Caco-2 (cell line): ENCODE measurements at regions not wholly inside any gene's neighbourhood (a gene's known extent, or its start where the extent isn't known, plus 50 kb on each side); places are given as distances from the start of the nearest gene placed in this dataset.

Experiments
- BruUV-seq: library from RNA; stranded (reverse); fragments of 400-500 nt; replicated peaks from 2 replicates; lab custom pipeline; 2021; lab: Mats Ljungman, UMichigan
- CTCF ChIA-PET: fragments of 300-600 bp; sonication (Branson Sonifier 250); formaldehyde crosslinking; loops from one replicate; lab custom pipeline; 2022; ENCODE audit warnings: antibody characterized with exemption; lab: Charles Lee
- POLR2A ChIA-PET: fragments of 300-600 bp; sonication (Branson Sonifier 250); formaldehyde crosslinking; loops from one replicate; lab custom pipeline; 2022; ENCODE audit warnings: antibody characterized with exemption; lab: Charles Lee
- DNase-seq, 2 experiments: peaks; one replicate each; pipeline versions ENCODE4 v3.0.0 to v3.0.0-alpha.2; 2020 to 2022
- H3K27me3 ChIP-seq: replicated peaks from 2 replicates; pipeline ENCODE4 v1.6.0; 2011; ENCODE audit warnings: low read length; ENCODE audit not compliant: control insufficient read depth, insufficient read depth
- H3K36me3 ChIP-seq: 2 replicates; pipeline ENCODE4 v1.5.1; 2011; ENCODE audit warnings: low read length; ENCODE audit not compliant: control insufficient read depth, insufficient read depth
- H3K4me1 ChIP-seq: fragments of 250-450 bp; sonication (Bioruptor Pico); 2 replicates; pipeline ENCODE4 v1.5.1; 2020; ENCODE audit warnings: mild to moderate bottlenecking
- H3K4me3 ChIP-seq: 2 replicates; pipeline ENCODE4 v1.5.1; 2011; ENCODE audit warnings: low read depth, mild to moderate bottlenecking, control low read depth, low read length
- H3K9me3 ChIP-seq: fragments of 250-450 bp; sonication (Bioruptor Pico); 2 replicates; pipeline ENCODE4 v1.5.1; 2020; ENCODE audit warnings: mild to moderate bottlenecking, moderate library complexity
- H3K27ac Mint-ChIP-seq: one replicate; pipeline ENCODE4 v1.8.0; 2022; ENCODE audit warnings: mixed read lengths; ENCODE audit not compliant: unreplicated experiment
- H3K27me3 Mint-ChIP-seq: one replicate; pipeline ENCODE4 v1.8.0; 2022; ENCODE audit warnings: mixed read lengths; ENCODE audit not compliant: insufficient read depth, unreplicated experiment
- H3K36me3 Mint-ChIP-seq: one replicate; pipeline ENCODE4 v1.8.0; 2022; ENCODE audit warnings: mild to moderate bottlenecking, mixed read lengths; ENCODE audit not compliant: insufficient read depth, unreplicated experiment
- H3K4me1 Mint-ChIP-seq: one replicate; pipeline ENCODE4 v1.8.0; 2022; ENCODE audit warnings: low read depth, mixed read lengths; ENCODE audit not compliant: unreplicated experiment
- H3K4me3 Mint-ChIP-seq: one replicate; pipeline ENCODE4 v1.8.0; 2022; ENCODE audit warnings: mild to moderate bottlenecking, moderate library complexity, mixed read lengths; ENCODE audit not compliant: unreplicated experiment
- H3K9me3 Mint-ChIP-seq: one replicate; pipeline ENCODE4 v1.8.0; 2022; ENCODE audit warnings: mixed read lengths; ENCODE audit not compliant: unreplicated experiment
- intact Hi-C: fragments of 100-400 bp; cut with micrococcal nuclease; formaldehyde crosslinking; loops from one replicate; pipeline ENCODE4 v1.10.0; 2022; ENCODE audit not compliant: unreplicated experiment
- TF ChIP-seq, protein P1 (sequence below), 2 experiments: fragments of 200-600 bp in 1 of 2; IDR thresholded peaks; 1 replicate in 1 of 2; 2 replicates in 1 of 2; pipeline versions ENCODE4 v1.5.1 to v1.8.0; 2011 to 2022; ENCODE audit warnings: antibody characterized with exemption in 1 of 2, control low read depth in 1 of 2, inconsistent platforms in 1 of 2, low read depth in 1 of 2, low read length in 1 of 2, mild to moderate bottlenecking in 1 of 2, moderate library complexity in 1 of 2; ENCODE audit not compliant: insufficient read depth in 1 of 2, severe bottlenecking in 1 of 2, unreplicated experiment in 1 of 2

DNA sequence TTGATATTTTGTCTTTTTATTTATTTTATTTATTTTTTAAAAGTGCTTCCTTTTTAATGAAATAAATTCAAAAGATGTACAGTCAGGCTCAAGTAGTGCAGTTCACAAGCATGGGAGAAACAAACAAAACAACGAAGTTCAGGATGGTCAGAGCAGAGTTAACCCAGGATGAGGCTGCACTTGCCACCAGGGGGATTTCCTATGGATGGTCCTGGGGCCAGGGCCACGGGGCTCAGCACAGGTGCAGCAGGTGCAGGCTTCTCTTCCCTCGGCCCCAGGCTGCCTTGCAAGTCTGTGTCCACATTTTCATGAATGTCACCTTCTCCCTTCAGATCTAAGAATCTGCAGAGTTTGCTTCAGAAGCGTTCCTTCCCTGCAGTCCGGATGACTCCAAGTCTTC lies 76.5 kb downstream of the CDCA7 start:
- Mint-ChIP-seq H3K27me3 (peaks cover 25% of the 10 kb centered on the region), H3K36me3 (no peaks in the 10 kb centered on the region), H3K27ac (no peak overlapping the region), H3K4me3 (no peak overlapping the region), H3K4me1 (no peaks in the 10 kb centered on the region), H3K9me3 (no peaks in the 10 kb centered on the region)
- peak in 1 of 2 experiments; percentile 9 for DNase-seq
- Histone ChIP-seq H3K36me3 (no peaks in the 10 kb centered on the region), H3K4me1 (no peaks in the 10 kb centered on the region), H3K4me3 (no peak overlapping the region), H3K27me3 (no peaks in the 10 kb centered on the region), H3K9me3 (no peaks in the 10 kb centered on the region)
- POLR2A ChIA-PET, result no interaction called here
- no TSS peak for BruUV-seq
- intact Hi-C loops, result no loop called here
- TF ChIP-seq, protein P1, sequence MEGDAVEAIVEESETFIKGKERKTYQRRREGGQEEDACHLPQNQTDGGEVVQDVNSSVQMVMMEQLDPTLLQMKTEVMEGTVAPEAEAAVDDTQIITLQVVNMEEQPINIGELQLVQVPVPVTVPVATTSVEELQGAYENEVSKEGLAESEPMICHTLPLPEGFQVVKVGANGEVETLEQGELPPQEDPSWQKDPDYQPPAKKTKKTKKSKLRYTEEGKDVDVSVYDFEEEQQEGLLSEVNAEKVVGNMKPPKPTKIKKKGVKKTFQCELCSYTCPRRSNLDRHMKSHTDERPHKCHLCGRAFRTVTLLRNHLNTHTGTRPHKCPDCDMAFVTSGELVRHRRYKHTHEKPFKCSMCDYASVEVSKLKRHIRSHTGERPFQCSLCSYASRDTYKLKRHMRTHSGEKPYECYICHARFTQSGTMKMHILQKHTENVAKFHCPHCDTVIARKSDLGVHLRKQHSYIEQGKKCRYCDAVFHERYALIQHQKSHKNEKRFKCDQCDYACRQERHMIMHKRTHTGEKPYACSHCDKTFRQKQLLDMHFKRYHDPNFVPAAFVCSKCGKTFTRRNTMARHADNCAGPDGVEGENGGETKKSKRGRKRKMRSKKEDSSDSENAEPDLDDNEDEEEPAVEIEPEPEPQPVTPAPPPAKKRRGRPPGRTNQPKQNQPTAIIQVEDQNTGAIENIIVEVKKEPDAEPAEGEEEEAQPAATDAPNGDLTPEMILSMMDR (IDR thresholded peaks at IDR 0.05; ENCODE audit: insufficient read depth in 1 of 2, low read depth in 1 of 2, low read length in 1 of 2, severe bottlenecking in 1 of 2, unreplicated experiment in 1 of 2), result no peak
- CTCF ChIA-PET, result no interaction called here

DNA sequence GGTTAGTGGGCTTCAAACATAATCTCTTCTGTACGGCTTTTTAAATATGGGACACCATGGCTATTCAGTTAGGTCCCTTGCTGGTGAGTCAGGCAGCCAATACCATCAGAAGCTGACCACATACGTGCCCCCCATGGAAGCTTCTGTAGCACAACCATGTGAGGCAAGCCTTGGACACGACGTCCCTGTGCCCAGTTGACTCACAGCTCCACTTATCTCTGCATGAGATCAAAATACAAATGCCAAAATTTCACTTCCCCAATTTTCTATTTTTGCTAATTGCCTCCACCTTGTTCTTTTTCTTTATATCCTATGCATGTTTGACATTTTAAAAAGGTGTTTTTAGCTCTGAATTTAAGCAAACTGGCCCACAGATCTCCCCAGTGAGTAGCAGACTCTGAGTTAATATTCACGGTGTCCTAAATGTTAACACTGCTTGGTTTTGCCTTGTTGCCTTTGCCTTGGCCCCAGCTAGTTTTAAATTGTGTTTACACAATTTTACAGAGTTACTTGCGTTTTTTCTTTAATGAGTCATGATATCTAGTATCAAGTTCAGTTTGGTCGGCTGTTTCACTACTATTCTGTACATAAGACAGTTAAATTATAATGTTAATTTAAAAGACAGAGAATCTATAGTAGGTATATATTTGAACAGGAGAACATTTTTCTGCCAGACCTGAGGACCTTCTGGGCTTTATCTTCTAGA lies 77.5 kb downstream of the CDCA7 start:
- Histone ChIP-seq H3K36me3 (no peaks in the 10 kb centered on the region), H3K4me3 (no peak overlapping the region), H3K27me3 (no peaks in the 10 kb centered on the region), H3K9me3 (no peaks in the 10 kb centered on the region), H3K4me1 (no peaks in the 10 kb centered on the region)
- H3K4me1 Mint-ChIP-seq, result no peaks in the 10 kb centered on the region
- intact Hi-C loops, result no loop called here
- TF ChIP-seq, protein P1 (IDR thresholded peaks at IDR 0.05; ENCODE audit: insufficient read depth in 1 of 2, low read depth in 1 of 2, low read length in 1 of 2, severe bottlenecking in 1 of 2, unreplicated experiment in 1 of 2), result no peak
- H3K4me3 Mint-ChIP-seq, result no peak overlapping the region
- BruUV-seq, result no TSS peak
- H3K27ac Mint-ChIP-seq, result no peak overlapping the region
- no peaks in the 10 kb centered on the region for H3K9me3 Mint-ChIP-seq
- ChIA-PET CTCF (no interaction called here), POLR2A (no interaction called here)
- peaks cover 25% of the 10 kb centered on the region for H3K27me3 Mint-ChIP-seq
- no peaks in the 10 kb centered on the region for H3K36me3 Mint-ChIP-seq
- no peak for DNase-seq

DNA sequence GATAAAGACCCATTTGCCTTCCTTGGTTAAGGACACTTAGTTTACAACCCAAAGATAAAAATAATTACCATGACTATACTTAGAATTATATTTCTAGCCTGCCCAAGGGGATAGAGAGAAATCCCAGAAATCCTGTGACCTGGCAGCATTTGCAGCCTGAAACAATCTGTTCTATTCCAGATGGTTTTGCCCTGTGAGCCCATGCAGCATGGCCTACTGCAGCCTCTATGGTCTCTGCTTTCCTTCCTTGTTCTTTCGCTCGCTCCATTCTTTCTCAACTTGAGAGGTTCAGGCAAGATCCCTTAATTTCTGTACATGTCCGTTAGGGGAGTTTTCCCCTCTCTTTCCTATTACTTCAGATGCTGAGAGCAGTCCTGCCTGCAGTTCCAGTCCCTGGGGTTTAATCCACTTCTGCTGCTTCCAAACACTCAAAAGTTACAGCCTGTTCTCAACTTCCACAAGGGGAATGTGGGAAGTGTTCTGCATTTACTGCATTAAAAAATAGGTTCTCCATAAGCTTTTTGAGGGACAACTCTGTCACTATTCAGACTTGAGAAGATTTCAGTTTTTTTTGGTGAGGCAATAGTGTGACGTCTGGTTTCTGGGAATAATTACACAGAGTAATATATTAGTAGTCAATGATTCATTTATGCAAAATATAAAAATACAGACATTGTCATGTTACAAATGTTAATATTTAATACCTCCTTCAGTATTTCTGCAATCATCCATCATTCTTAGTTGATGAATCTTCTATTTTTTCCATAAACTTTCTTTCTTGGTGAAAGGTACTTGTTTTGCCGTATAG lies 80.3 kb downstream of the CDCA7 start:
- DNase-seq, result no peak
- BruUV-seq, result no TSS peak
- Mint-ChIP-seq H3K36me3 (no peaks in the 10 kb centered on the region), H3K4me1 (no peaks in the 10 kb centered on the region), H3K4me3 (no peak overlapping the region), H3K27ac (no peak overlapping the region), H3K9me3 (no peaks in the 10 kb centered on the region), H3K27me3 (peaks cover 33% of the 10 kb centered on the region)
- no peaks in the 10 kb centered on the region for H3K9me3 ChIP-seq
- no peaks in the 10 kb centered on the region for H3K36me3 ChIP-seq
- H3K4me3 ChIP-seq, result no peak overlapping the region
- no peaks in the 10 kb centered on the region for H3K27me3 ChIP-seq
- ChIA-PET CTCF (no interaction called here), POLR2A (no interaction called here)
- intact Hi-C loops, result no loop called here
- no peaks in the 10 kb centered on the region for H3K4me1 ChIP-seq
- TF ChIP-seq, protein P1 (IDR thresholded peaks at IDR 0.05; ENCODE audit: insufficient read depth in 1 of 2, low read depth in 1 of 2, low read length in 1 of 2, severe bottlenecking in 1 of 2, unreplicated experiment in 1 of 2), result no peak
